ENCODE measurements at regions not wholly inside any gene's neighbourhood (a gene's known extent, or its start where the extent isn't known, plus 50 kb on each side); places are given as distances from the start of the nearest gene placed in this dataset.
"Not testable (repeated sequence)": the region's sequence is repeated elsewhere in the genome, so short reads cannot be mapped to it uniquely, and the experiment has no call there.

GRCh38 chr9:15069106-15069505 is 158.9 kb upstream of the FREM1 start:
- no peak for ATAC-seq
- no peak overlapping the region for H3K27ac Mint-ChIP-seq
- H3K36me3 Mint-ChIP-seq, result no peaks in the 10 kb centered on the region
- no peak for DNase-seq (ENCODE audit: low spot score in 2 of 2)
- H3K9me3 Mint-ChIP-seq, result no peaks in the 10 kb centered on the region
- H3K4me3 Mint-ChIP-seq, result no peak overlapping the region
- H3K4me1 Mint-ChIP-seq, result no peaks in the 10 kb centered on the region

GRCh38 chr9:15068261-15068660 is 158.0 kb upstream of the FREM1 start:
- H3K27ac Mint-ChIP-seq, result no peak overlapping the region
- ATAC-seq (no peak), DNase-seq (ENCODE audit: low spot score in 2 of 2) (no peak)
- H3K4me1 Mint-ChIP-seq, result no peaks in the 10 kb centered on the region
- no peak overlapping the region for H3K4me3 Mint-ChIP-seq
- no peaks in the 10 kb centered on the region for H3K9me3 Mint-ChIP-seq
- no peaks in the 10 kb centered on the region for H3K36me3 Mint-ChIP-seq

- no peak for ATAC-seq
- Mint-ChIP-seq H3K4me3 (no peak overlapping the region), H3K4me1 (no peaks in the 10 kb centered on the region), H3K9me3 (peaks cover 5% of the 10 kb centered on the region), H3K27ac (no peak overlapping the region), H3K36me3 (no peaks in the 10 kb centered on the region)
- no peak for DNase-seq (ENCODE audit: low spot score in 2 of 2)
Observed at GRCh38 chr9:15059003-15059402, 148.8 kb upstream of the FREM1 start.

GRCh38 chr9:15058236-15058635 is 148.0 kb upstream of the FREM1 start:
- peaks cover 5% of the 10 kb centered on the region for H3K9me3 Mint-ChIP-seq
- H3K27ac Mint-ChIP-seq, result no peak overlapping the region
- no peak overlapping the region for H3K4me3 Mint-ChIP-seq
- ATAC-seq, result no peak
- no peak for DNase-seq (ENCODE audit: low spot score in 2 of 2)
- no peaks in the 10 kb centered on the region for H3K4me1 Mint-ChIP-seq
- no peaks in the 10 kb centered on the region for H3K36me3 Mint-ChIP-seq

DNA sequence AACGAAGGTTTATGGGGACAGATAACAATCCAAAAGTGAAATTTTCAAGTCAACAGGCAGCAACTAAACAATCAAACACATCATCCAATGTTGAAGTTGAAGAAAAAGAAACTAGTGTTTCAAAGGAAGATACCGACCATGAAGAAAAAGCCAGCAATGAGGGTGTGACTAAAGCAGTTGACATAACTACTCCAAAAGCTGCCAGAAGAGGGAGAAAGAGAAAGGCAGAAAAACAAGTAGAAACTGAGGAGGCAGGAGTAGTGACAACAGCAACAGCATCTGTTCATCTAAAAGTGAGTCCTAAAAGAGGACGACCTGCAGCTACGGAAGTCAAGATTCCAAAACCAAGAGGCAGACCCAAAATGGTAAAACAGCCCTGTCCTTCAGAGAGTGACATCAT is 145.1 kb upstream of the FREM1 start:
- not testable (repeated sequence) for ATAC-seq; H3K4me3 Mint-ChIP-seq; DNase-seq (ENCODE audit: low spot score in 2 of 2); H3K9me3 Mint-ChIP-seq; H3K27ac Mint-ChIP-seq; H3K4me1 Mint-ChIP-seq; H3K36me3 Mint-ChIP-seq

- no peaks in the 10 kb centered on the region for H3K4me1 Mint-ChIP-seq
- DNase-seq (ENCODE audit: low spot score in 2 of 2) (no peak), ATAC-seq (no peak)
- no peak overlapping the region for H3K27ac Mint-ChIP-seq
- H3K9me3 Mint-ChIP-seq, result no peaks in the 10 kb centered on the region
- no peaks in the 10 kb centered on the region for H3K36me3 Mint-ChIP-seq
- no peak overlapping the region for H3K4me3 Mint-ChIP-seq
Observed at GRCh38 chr9:15048772-15049171, 138.5 kb upstream of the FREM1 start.

DNA sequence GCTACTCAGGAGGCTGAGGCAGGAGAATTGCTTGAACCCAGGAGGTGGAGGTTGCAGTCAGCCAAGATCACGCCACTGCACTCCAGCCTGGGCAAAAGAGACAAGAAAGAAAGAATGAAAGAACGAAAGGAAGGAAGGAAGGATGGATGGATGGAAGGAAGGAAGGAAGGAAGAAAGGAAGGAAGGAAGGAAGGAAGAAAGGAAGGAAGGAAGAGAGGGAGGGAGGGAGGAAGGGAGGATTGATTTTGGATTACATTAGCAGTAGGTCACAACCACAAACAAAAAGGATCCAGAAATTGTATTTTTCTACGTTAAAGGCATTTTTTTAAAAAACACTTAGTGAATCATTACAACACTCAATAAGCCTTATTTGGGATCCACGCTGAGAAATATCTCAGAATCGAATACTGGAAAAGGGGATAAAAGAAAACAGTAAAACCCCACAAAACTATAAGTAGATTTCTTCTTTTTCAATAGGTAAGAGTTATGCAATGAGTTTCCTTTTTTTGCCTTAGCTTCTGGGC is 136.9 kb upstream of the FREM1 start:
- no peaks in the 10 kb centered on the region for H3K4me1 Mint-ChIP-seq
- no peak for DNase-seq (ENCODE audit: low spot score in 2 of 2)
- no peak overlapping the region for H3K4me3 Mint-ChIP-seq
- H3K27ac Mint-ChIP-seq, result no peak overlapping the region
- no peak for ATAC-seq
- H3K36me3 Mint-ChIP-seq, result no peaks in the 10 kb centered on the region
- H3K9me3 Mint-ChIP-seq, result no peaks in the 10 kb centered on the region

GRCh38 chr9:15033316-15033715 is 123.1 kb upstream of the FREM1 start:
- H3K36me3 Mint-ChIP-seq, result no peaks in the 10 kb centered on the region
- no peaks in the 10 kb centered on the region for H3K4me1 Mint-ChIP-seq
- no peak overlapping the region for H3K27ac Mint-ChIP-seq
- no peak for DNase-seq (ENCODE audit: low spot score in 2 of 2)
- peaks cover 5% of the 10 kb centered on the region for H3K9me3 Mint-ChIP-seq
- ATAC-seq, result no peak
- H3K4me3 Mint-ChIP-seq, result no peak overlapping the region

GRCh38 chr9:15032860-15033259 is 122.6 kb upstream of the FREM1 start:
- no peak for DNase-seq (ENCODE audit: low spot score in 2 of 2)
- peaks cover 10% of the 10 kb centered on the region for H3K9me3 Mint-ChIP-seq
- H3K4me1 Mint-ChIP-seq, result no peaks in the 10 kb centered on the region
- no peak overlapping the region for H3K27ac Mint-ChIP-seq
- no peak overlapping the region for H3K4me3 Mint-ChIP-seq
- ATAC-seq, result no peak
- H3K36me3 Mint-ChIP-seq, result no peaks in the 10 kb centered on the region

GRCh38 chr9:15021146-15021545 is 110.9 kb upstream of the FREM1 start:
- no peak for DNase-seq (ENCODE audit: low spot score in 2 of 2)
- H3K4me3 Mint-ChIP-seq, result no peak overlapping the region
- H3K36me3 Mint-ChIP-seq, result no peaks in the 10 kb centered on the region
- no peak for ATAC-seq
- no peak overlapping the region for H3K27ac Mint-ChIP-seq
- H3K4me1 Mint-ChIP-seq, result no peaks in the 10 kb centered on the region
- peaks cover 7% of the 10 kb centered on the region for H3K9me3 Mint-ChIP-seq

GRCh38 chr9:15018096-15018637 is 107.9 kb upstream of the FREM1 start:
- Mint-ChIP-seq H3K9me3 (no peaks in the 10 kb centered on the region), H3K27ac (no peak overlapping the region), H3K36me3 (no peaks in the 10 kb centered on the region), H3K4me1 (no peaks in the 10 kb centered on the region), H3K4me3 (no peak overlapping the region)
- ATAC-seq, result no peak
- DNase-seq (ENCODE audit: low spot score in 2 of 2), result no peak

GRCh38 chr9:15010581-15010980 is 100.4 kb upstream of the FREM1 start:
- H3K9me3 Mint-ChIP-seq, result no peaks in the 10 kb centered on the region
- DNase-seq (ENCODE audit: low spot score in 2 of 2) (no peak), ATAC-seq (no peak)
- no peaks in the 10 kb centered on the region for H3K36me3 Mint-ChIP-seq
- H3K4me3 Mint-ChIP-seq, result no peak overlapping the region
- H3K27ac Mint-ChIP-seq, result no peak overlapping the region
- no peaks in the 10 kb centered on the region for H3K4me1 Mint-ChIP-seq

DNA sequence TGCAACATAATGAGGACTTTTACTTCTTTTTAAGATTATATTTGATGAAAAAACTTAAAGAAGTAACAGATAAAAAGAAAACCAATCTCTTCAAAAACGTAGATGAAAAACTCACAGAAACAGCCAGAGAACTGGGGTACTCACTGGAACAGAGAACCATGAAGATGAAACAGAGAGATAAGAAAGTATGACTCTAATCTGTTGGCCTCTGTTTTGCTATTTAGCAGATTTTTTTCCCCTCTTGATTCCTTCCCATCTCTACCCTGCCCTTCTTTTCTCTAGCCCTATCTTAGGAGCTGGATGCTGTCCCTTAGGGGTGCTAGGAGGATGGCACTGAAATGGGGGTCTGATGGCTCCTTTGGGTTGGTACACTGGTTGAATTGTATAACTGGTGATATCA is 97.5 kb upstream of the FREM1 start:
- DNase-seq (ENCODE audit: low spot score in 2 of 2), result no peak
- Mint-ChIP-seq H3K27ac (no peak overlapping the region), H3K4me3 (no peak overlapping the region), H3K9me3 (no peaks in the 10 kb centered on the region), H3K36me3 (no peaks in the 10 kb centered on the region), H3K4me1 (no peaks in the 10 kb centered on the region)
- ATAC-seq, result no peak

DNA sequence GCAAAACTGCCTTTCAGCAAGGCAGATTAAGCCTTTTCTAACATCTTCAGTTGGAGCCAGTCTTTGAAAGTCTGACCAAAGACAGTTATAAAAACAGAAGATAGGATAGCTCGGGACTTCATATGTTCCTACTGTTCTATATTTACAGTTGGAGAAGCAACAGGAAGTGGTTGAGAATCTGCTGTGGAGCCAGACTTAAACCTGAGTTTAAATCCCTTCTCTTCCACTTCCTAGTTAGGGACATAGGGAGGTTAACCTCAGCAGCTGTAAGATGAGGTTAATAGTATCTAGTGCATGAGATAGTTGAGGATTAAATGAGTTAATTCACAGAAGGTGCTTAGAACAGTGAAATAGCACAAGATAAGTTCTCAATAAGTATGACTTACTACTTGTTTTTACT is 84.5 kb upstream of the FREM1 start:
- H3K27ac Mint-ChIP-seq, result no peak overlapping the region

GRCh38 chr9:14993901-14994554 is 83.8 kb upstream of the FREM1 start:
- peaks cover 13% of the 10 kb centered on the region for H3K4me1 Mint-ChIP-seq
- DNase-seq (ENCODE audit: low spot score in 2 of 2), result no peak
- H3K4me3 Mint-ChIP-seq, result peak overlapping the region; percentile 48
- no peak overlapping the region for H3K27ac Mint-ChIP-seq
- H3K36me3 Mint-ChIP-seq, result no peaks in the 10 kb centered on the region
- no peak for ATAC-seq
- peaks cover 8% of the 10 kb centered on the region for H3K9me3 Mint-ChIP-seq

More for the DNA sequence above, 84.5 kb upstream of the FREM1 start:
- peaks cover 13% of the 10 kb centered on the region for H3K4me1 Mint-ChIP-seq
- ATAC-seq (no peak), DNase-seq (ENCODE audit: low spot score in 2 of 2) (no peak)
- H3K36me3 Mint-ChIP-seq, result no peaks in the 10 kb centered on the region
- peaks cover 8% of the 10 kb centered on the region for H3K9me3 Mint-ChIP-seq
- H3K4me3 Mint-ChIP-seq, result no peak overlapping the region

GRCh38 chr9:14993061-14993800 is 83.0 kb upstream of the FREM1 start:
- Mint-ChIP-seq H3K36me3 (no peaks in the 10 kb centered on the region), H3K9me3 (peaks cover 8% of the 10 kb centered on the region), H3K27ac (no peak overlapping the region), H3K4me1 (peaks cover 13% of the 10 kb centered on the region), H3K4me3 (peak overlapping the region; percentile 48)
- ATAC-seq (peak; percentile 16), DNase-seq (ENCODE audit: low spot score in 2 of 2) (no peak)
